Epidermal melanocyte (primary cell): ENCODE measurements at regions not wholly inside any gene's neighbourhood (a gene's known extent, or its start where the extent isn't known, plus 50 kb on each side); places are given as distances from the start of the nearest gene placed in this dataset.

Source experiments
- DNase-seq: peaks from one replicate; pipeline ENCODE4 v3.0.0; 2011; ENCODE audit warnings: low spot score; ENCODE audit not compliant: insufficient read length

DNA sequence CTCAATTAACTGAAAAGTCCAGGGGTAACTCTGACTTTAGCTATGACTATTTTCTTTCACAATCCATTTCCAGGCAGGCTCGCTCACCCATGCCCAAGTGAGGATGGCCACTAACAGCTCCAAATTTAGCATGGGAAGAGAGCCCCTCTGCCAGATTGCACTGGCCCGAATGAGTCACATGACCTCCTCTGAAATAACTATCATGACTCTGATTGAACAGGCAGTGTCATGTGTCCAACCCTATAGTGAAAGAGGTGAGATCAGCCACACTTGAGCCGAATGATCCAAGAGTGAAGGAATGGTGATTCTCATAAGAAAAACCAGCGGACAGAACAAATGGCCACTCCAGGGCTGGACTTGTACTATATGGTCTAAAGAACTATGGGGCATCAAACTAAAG, 242.3 kb downstream of the NSG2 start:
- no peak for DNase-seq

DNA sequence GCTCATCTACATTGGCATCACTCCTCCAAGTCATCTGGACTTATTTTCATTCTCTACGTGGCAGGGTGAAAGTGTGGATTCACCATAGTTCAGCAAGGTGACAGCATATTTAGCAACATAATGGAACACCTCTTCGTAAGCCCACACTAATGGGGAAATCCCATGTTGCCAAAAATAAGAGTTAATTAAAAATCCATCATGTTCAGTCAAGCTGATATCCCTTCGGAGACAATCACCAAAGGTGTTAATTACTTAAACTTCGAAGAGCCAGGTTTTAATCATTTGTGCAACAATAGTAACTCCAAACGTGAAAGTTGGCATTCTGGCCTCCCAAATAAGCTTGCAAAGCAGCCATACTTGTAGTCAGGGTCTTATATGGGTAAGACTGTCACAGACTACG, 242.9 kb downstream of the NSG2 start:
- no peak for DNase-seq

DNA sequence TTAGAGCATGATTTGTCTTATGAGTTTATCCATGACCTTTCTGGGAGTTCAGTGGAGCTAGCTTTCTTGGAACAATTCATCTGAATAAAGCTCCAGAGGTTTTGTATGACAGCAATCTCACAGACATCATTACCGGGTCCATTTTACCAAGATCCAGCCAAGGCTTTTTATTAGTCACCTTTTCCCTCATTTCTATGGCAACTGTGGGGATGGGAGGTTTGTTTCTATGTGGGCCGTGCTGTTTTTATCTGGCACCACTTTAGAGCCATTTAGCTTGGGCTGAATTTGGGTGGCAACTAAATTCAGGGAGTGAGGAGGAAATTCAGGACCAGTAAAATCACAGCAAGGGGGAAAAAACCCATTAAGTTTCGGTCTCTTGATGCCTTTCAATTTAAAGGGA, 245.7 kb downstream of the NSG2 start:
- no peak for DNase-seq

DNA sequence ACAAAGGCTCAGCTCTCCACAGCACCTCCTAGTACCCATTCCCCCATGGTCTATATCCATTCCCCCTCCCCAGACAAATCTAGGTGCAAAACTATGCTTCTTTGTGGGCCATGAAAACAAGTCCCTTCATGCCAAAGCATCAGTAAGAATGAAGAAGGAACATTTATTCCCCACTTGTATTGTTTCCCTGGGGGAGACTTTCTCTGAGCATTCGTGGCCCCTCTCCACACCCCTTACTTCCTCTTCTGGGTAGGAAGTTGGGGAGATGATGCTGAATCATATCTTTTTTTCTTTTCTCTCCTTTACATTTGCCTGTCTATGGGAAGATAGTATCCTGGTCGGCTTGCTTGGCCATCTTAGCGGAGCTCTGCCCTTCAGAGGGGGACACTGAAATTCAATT, 246.8 kb downstream of the NSG2 start:
- no peak for DNase-seq

DNA sequence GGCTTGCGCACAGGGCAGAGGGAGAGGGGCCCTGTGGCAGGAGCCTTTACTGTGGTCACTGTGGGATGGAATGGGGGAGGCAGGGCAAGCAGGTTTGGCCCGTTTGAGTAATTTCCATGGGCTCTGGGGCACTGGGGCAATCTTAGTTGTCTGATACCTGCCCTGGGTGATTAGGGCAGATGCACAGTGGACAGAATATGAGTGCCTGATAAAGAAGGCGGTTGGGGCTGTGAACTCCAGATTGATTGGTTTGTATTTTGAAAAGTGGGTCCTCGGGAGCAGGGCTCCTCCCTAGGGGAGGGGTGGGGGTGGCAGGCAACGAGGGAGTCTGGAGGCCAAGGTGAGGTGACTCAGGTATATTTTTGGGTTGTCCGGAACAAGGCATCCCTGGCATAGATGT, 247.5 kb downstream of the NSG2 start:
- no peak for DNase-seq

DNA sequence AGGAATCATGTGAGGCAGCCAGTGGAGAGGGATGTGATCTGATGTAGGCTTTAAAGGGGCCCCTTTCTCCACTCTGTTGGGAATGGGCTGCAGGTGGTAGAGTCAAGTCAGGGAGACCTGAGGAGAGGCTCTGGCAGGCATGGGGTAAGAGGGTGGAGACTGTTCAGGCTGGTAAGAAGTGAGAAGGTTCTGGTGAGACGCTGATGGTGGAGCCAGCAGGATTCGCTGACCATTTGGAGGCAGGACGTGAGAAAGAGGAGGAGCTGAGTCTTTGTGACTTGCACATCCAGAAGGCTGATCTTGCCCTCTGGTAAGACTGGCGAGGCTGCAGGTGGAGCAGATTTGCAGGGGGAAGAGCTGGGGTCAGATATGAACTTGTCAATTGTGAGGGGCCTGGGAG, 248.0 kb downstream of the NSG2 start:
- DNase-seq = no peak

DNA sequence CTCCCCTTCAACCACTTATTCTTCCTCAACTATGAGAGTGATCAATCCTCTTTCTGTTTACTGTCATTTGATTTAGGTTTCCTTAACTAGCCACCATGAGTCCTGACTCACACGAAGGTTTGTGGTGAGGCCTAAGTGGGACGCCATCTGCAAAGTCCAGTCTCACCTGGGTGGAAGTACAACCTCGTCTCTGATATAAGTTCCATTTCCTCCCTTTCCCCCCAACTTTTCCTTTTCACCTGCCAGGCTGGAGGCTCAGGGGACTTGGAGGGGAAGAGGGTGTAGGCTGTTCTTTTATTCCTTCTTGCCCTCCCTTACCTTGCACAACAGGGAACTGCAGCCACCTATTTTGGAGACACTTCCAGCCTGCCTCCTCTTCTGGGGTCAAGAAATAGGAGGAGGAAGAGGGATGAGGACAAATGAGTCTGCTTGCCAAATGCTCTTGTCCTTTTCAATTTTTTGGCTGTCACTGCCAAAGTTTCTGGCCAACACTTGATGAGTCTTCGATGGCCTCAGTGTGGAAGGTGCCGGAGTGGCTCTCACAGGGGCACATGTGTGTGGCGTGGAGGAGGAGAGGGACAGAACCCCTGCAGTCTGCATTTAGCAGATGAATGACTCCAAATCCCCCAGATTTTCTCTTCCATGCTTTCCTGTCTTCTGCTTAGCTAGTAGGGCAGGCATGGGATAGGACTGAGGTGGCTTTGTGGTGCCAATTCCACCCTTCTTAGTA, 249.6 kb downstream of the NSG2 start:
- DNase-seq = no peak

DNA sequence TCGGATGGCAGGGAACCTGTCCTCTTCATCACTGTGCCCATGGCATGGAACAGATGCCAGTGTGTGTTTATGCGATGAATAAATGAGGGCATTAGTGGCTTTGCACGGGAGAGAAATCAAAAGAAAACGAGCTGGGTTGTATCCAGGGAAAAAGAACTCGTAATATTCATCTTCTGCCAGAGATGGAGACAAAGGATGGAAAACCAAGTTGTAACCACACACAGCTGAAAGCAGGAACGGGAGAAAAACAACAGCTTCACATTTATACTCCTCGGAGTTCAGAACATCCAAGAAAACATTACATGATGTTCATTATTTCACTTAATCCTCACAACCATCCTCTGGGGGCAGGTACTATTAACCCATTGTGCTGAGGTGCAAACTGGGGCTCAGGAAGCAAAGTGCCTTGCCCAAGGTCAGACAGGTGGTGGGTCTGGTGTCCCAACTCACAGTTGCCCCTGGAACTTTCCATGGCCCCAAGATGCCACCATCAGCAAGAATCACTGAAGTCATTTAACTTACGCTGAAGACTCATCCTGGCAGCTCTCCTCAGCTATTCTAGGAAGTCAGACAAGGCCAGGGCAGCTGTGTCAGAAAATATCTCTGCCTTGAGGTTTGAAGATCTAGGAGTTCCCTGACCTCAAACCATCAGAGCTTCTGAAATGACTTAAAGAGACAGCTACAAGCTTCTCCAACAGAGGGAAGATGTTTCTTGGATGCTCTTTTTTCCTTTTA, 250.4 kb downstream of the NSG2 start:
- DNase-seq = no peak

DNA sequence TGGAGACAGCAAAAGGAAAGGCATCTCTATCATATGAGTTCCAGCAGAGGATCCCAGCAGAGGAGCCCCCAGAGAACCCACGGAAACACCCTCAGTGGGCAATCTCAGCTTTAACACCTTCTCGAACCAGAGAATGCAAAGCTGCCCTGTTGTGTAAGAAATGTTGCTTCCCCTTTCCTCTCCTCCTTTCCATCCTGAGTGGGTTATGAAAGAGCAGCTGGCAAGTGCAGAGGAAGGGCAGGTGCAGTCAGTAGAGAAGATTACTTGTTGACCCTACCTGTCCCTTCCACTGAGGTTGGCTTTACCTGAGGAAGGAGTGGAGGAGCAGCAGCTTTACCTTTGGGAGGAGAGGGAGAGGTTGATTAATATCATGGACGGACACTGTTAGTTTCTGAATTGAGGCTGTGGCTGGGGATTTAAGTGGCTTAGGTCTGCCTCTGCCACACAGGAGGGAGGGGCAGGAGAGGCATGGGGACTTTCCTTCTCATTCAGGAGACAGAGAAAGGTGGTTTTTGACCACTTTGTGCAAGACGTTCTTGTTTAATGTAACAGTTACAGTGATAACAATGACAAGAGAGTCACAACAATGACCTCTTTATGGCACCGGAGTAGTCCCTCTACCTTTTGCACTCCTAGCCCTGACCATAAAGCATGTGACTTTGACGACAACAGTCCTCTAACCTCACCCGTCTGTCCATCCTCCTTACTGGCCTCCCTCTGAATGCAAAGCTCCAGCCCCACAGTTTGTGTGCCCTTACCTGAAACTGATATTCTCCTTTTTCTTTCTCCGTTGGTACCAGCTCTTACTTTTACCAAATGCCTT, 254.8 kb downstream of the NSG2 start:
- no peak for DNase-seq

DNA sequence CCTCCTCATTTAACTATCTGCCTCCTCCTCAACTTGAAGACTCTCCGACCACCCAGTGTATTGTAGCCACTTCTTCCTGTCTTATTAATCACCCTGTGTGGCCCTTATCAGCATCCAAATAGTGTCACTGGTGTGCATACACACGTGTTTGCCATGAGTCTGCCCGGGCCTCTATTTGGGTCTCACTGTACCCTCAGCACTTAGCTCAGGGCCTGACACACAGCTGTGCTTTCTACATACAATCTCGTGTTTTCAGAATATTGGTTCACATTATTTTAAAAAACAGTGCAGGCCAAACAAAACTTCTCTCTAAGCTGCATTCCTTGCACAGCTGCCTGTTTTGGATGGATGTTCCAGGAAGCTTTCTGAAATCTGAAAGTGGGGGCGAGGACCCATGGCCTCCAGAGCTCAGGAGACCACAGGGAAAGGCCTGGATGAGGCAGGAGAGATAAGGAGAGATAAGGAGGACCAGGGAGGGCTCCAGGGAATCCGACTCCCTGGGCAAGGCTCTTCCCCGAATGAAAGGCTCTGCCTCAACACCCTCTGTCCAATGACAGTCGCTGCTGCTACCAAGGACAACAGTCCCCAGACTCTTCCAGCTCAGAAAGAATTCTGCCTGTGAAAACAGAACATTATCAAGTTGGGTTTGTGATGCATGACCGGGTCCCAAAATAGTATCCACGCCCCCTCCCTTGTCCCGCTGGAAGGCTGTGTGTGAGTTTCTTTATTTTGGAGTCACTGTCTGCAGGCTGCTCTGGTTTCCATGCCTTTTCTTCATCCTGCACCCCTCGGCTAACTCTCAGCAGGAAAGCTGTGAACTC, 255.6 kb downstream of the NSG2 start:
- DNase-seq = no peak

DNA sequence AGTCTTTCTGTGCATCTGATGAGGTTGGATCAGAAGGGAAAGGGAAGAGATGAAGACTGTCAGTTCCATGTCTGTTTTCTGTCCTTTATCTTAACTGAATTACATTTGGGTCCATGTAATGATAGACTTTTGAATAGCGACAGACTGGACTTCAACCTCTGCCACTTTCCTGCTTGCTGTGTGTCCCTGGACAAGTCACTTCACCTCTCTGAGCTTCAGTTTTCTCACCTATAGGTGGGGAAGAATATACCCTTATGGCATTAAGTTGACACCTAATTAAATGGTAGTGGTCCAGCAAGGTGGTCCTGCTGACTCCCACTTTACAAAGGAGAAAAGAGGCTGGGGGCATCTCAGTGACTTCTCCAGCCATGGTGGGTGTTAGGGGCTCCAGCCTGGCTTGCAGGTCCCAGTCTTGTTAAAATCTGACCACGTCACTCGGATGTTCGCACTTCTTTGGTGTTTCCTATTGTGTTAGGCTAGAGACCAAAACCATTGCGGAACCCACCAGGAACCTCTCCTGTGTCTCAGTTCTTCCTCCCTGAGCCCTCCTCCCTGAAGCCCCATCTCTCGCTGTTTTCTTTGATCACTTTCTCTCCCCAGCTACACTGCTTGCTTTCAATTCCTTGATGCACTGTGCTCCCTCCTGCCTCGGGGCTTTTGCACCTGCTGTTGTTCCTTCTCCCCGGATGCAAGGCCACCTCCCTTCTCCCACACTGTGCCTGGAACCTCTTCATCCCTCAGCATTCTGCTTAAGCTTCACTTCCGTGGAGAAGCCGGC, 256.5 kb downstream of the NSG2 start:
- no peak for DNase-seq

DNA sequence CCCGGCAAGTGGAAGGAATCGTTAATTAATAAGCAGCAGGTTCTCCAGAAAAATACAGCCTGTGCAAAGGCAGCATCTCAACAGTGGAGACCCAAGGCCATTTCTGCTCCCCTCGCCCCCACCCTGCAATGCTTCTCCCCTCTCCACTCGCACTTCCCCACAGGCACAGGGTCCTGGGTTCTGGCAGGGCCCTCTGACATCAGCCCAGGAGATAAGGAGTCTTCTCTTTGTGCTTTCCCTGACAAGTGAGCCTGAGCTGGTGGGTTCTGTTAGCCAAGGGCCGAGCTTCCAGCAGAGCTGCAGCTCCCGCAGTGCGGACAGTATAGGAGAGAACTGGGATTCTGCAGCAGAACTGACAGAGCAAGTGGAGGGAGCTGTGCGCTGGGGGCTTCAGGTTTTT, 257.5 kb downstream of the NSG2 start:
- DNase-seq = no peak

DNA sequence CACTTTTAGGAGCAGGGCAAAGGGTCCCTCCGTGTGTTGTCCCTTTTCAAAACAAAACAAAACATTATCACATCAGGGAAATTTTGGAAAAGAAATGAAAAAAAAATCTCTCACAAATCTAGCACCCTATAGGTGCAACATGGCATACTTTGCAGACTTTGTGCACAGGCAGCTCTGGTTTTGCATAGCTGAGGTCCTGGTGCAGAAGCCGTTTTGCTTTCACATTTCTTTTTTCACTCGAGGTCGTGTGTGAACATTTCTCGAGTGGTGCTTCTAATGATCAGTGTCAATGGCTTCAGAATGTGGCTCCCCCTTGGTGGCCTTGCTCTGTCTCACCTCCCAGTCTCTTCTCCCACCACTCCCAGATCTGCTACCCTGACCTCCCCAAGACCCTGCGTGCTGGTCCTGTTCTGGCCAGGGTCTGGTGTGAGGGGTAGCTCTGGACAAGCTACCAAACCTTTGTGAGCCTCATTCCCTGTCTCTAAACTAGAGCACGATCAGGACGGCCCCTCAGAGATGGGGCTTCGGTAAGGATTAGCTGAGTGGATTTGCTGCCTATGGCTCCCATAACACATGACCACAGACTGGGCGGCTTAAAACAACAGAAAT, 258.0 kb downstream of the NSG2 start:
- no peak for DNase-seq

DNA sequence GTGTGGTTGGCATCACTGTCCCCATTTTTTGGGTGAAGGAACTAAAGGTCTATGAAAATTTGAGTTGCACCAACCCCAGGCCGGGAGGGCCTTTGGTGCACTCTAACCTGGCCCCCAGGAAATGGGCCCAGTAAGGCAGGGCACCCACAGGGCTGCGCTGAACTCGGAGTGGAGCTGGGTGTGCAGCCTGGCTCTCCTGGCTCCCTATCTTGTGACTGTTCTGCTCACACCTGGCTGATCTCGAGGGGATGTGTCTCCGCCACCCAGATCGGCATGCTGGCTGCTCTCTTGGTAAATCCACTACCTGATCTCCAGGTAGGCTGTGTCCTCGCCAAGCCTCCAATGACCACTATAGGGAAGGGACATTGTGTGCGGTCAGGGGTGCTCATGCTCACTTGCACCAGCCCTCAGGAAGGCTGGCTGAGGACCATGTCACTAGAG, 259.8 kb downstream of the NSG2 start:
- DNase-seq = no peak

DNA sequence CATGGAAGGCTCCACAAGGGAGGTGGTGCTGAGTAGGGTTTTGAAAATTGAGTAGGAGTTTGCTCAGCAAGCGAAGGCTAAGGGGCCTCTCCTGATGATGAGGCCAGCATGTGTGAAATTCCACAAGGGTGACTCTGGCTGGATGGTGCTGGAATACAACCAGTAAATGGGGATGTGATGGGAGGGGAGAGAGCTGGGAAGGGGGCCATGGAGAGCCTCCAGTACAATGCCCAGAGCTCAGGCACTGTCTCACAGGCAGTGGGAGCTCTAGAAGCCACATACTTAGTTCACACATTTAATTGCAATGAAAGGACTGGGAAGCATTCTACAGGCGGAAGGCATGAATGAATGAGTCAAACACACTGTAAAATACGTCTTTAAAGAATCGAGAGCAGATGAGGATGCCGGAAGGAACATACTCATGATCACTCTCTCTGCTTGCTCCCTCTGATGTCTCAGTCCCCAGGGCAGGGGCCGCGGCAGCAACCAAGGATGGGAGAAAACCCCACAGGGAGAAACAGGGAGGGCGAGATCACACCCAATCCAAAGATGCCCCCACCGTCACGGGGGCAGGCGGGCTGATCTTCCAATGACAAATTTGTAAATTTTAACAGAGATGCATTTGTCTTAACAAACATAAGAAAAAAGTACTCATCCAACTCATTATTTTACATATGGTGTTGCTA, 261.0 kb downstream of the NSG2 start:
- DNase-seq = no peak

DNA sequence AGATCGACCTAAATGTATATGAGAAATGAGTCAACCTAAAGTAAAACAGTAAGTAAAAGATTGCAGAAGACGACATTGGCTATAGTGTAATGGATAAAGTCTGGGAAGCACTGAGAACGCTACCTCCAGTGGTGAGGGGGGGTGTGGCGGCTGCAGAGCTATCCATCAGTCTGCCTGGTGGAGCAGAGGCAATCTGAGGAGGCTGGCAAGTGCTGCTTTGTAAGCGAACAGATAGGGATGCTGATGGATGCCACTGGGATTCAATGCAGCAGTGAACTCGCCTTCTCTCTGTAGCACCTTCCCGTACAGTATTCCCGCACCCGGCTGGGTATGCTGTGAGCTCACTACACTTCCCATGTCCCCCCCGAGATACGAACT, 261.5 kb downstream of the NSG2 start:
- DNase-seq = no peak

DNA sequence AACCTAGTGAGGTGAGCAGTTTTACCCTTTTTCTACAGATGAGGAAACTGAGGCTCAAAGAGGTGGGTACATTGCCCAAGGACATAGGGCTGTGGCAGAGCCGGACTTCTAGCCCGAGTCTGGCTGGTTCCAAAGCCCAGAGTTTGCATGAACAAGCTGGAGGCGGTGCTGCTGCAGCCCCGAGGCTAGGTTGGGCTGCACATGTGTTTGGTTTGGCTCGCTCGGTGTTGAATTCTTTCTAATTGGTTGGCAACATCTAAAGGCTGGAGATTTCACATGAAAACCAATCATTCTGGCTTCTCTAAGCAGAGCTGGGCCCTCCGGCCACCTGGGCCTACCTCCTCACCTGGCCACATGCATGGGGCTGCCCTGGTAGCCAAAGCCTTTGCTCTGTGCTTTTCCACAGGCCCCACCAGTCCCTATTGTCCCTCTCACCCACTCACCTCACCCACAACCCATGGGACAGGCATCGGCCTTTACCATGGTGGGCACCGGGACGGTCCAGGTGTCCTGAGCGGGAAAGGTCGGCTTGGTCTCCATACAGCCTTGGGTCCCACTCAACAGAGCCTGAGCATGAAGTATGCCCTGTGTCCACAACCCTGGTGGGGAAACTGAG, 262.3 kb downstream of the NSG2 start:
- DNase-seq = no peak

DNA sequence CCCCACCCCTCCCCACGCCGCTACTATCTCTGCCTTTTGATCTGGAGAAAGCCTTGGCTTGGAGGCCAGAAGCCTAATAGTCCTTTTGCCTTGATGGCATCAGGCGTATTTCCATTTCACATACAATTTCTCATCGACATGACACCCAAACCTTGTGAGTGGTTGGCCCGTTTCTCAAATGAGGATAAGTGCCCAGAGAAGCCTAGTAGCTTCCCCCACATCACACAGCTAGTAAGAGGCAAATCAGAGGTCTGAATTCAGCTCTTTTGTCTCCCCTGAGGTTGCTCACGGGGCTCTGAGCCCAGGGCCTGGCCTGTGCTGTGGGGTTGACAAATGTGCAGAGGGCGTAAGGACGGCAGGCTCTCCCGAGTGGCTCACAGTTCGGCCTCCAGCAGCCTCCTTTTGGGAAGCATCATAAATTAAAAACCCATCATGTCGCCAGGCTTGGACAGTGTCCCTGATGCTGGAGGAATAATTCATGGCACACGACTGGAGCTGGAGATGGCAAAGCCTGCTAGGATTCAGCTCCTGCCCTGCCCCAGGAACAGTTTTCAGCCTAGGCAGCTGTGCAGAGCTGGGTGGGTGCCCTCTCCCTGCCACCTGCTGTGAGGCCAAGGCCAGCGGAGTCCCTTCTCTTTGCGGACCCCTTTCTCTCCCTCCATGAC, 263.8 kb downstream of the NSG2 start:
- DNase-seq = no peak

DNA sequence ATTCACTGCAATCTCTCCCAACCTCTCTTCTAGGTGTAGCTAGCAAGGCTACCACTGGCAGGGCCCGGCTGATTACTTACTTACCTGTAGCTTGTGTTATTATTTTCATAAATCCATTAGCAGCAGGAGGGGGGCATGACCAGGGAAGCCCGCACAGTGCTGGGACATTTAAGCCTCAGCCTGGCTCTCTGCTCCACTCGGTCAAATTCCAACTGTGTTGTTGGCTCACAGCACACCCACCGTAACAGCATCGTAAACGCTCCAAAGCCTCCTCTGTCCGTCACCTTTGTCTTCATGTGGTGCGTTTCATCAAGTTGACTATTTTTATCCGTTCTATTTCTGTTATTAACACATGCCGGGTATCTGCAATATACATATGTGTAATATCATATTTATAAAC, 264.7 kb downstream of the NSG2 start:
- no peak for DNase-seq
